Neuronal stem cell (in vitro differentiated cells): ENCODE measurements at regions not wholly inside any gene's neighbourhood (a gene's known extent, or its start where the extent isn't known, plus 50 kb on each side); places are given as distances from the start of the nearest gene placed in this dataset.
A peak's percentile ranks its signal among the peaks of the same experiment; 100 is the strongest.

Experiments
- DNase-seq: peaks from one replicate; pipeline ENCODE4 v3.0.0-alpha.2; 2013; ENCODE audit warnings: low spot score
- H2AFZ ChIP-seq: one replicate; pipeline ENCODE4 v1.6.1; 2013; ENCODE audit warnings: mild to moderate bottlenecking, low read length, inconsistent platforms
- H2AK5ac ChIP-seq: 2 replicates; pipeline ENCODE4 v1.6.1; 2013; ENCODE audit warnings: low read depth, mild to moderate bottlenecking, inconsistent platforms, low read length, moderate library complexity, mixed read lengths
- H2BK120ac ChIP-seq: 2 replicates; pipeline ENCODE4 v1.6.1; 2013; ENCODE audit warnings: low read depth, mild to moderate bottlenecking, inconsistent platforms, low read length, moderate library complexity, mixed read lengths
- H2BK12ac ChIP-seq: one replicate; pipeline ENCODE4 v1.6.1; 2013; ENCODE audit warnings: low read length, inconsistent platforms
- H2BK15ac ChIP-seq: 2 replicates; pipeline ENCODE4 v1.6.1; 2013; ENCODE audit warnings: mild to moderate bottlenecking, low read length, inconsistent platforms, mixed read lengths
- H2BK5ac ChIP-seq: one replicate; pipeline ENCODE4 v1.6.1; 2013; ENCODE audit warnings: inconsistent platforms, mild to moderate bottlenecking, low read length, moderate library complexity
- H3K14ac ChIP-seq: one replicate; pipeline ENCODE4 v1.6.1; 2013; ENCODE audit warnings: low read length, inconsistent platforms
- H3K18ac ChIP-seq: 2 replicates; pipeline ENCODE4 v1.6.1; 2013; ENCODE audit warnings: low read length, inconsistent platforms
- H3K23ac ChIP-seq: 2 replicates; pipeline ENCODE4 v1.6.1; 2013; ENCODE audit warnings: low read depth, mild to moderate bottlenecking, mixed read lengths, low read length, inconsistent platforms; ENCODE audit not compliant: poor library complexity
- H3K27ac ChIP-seq: replicated peaks from 3 replicates; pipeline ENCODE4 v1.5.1; 2013; ENCODE audit warnings: low read length, inconsistent platforms
- H3K27me3 ChIP-seq, 3 experiments: 2 replicates each; pipeline ENCODE4 v1.6.1; 2013; ENCODE audit warnings: low read length in 3 of 3, mild to moderate bottlenecking in 2 of 3, inconsistent platforms in 1 of 3, low read depth in 1 of 3, mixed read lengths in 1 of 3, moderate library complexity in 1 of 3; ENCODE audit not compliant: control insufficient read depth in 3 of 3, insufficient read depth in 3 of 3
- H3K36me3 ChIP-seq, 2 donors: replicated peaks in 1 of 2; 2 replicates each; pipeline ENCODE4 v1.6.1; 2013; ENCODE audit warnings: low read length in 2 of 2; ENCODE audit not compliant: control insufficient read depth in 2 of 2, insufficient read depth in 2 of 2
- H3K4ac ChIP-seq: 2 replicates; pipeline ENCODE4 v1.6.1; 2013; ENCODE audit warnings: inconsistent platforms, mild to moderate bottlenecking, low read length, moderate library complexity
- H3K4me1 ChIP-seq, 2 donors: 1 replicate in 1 of 2; 2 replicates in 1 of 2; pipeline ENCODE4 v1.6.1; 2013; ENCODE audit warnings: low read length in 2 of 2, low read depth in 1 of 2; ENCODE audit not compliant: control insufficient read depth in 2 of 2, insufficient read depth in 1 of 2
- H3K4me2 ChIP-seq: one replicate; pipeline ENCODE4 v1.6.1; 2013; ENCODE audit warnings: mild to moderate bottlenecking, low read length, inconsistent platforms; ENCODE audit not compliant: insufficient read depth, poor library complexity, severe bottlenecking
- H3K4me3 ChIP-seq, 2 donors: 2 replicates each; pipeline ENCODE4 v1.5.1; 2013; ENCODE audit warnings: low read length in 2 of 2, mild to moderate bottlenecking in 2 of 2, inconsistent platforms in 1 of 2, moderate library complexity in 1 of 2
- H3K79me1 ChIP-seq: one replicate; pipeline ENCODE4 v1.6.1; 2013; ENCODE audit warnings: low read depth, mild to moderate bottlenecking, inconsistent platforms, low read length, moderate library complexity
- H3K9ac ChIP-seq: one replicate; pipeline ENCODE4 v1.6.1; 2013; ENCODE audit warnings: mild to moderate bottlenecking, low read depth, low read length, inconsistent platforms; ENCODE audit not compliant: poor library complexity
- H3K9me3 ChIP-seq, 2 donors: replicated peaks in 1 of 2; 2 replicates each; pipeline versions ENCODE3 to v1.6.1; 2013; ENCODE audit warnings: low read length in 2 of 2, mild to moderate bottlenecking in 2 of 2, inconsistent platforms in 1 of 2, low read depth in 1 of 2, mixed read lengths in 1 of 2, moderate library complexity in 1 of 2; ENCODE audit not compliant: control insufficient read depth in 2 of 2, insufficient read depth in 1 of 2
- H4K8ac ChIP-seq: one replicate; pipeline ENCODE4 v1.6.1; 2013; ENCODE audit warnings: low read depth, mild to moderate bottlenecking, inconsistent platforms, low read length, moderate library complexity
- H4K91ac ChIP-seq: one replicate; pipeline ENCODE4 v1.6.1; 2013; ENCODE audit warnings: low read length, low read depth, mild to moderate bottlenecking, inconsistent platforms; ENCODE audit not compliant: poor library complexity
- WGBS, 2 donors: extraction: QIAGEN DNeasy Blood & Tissue Kit; methylation state at CpG; one replicate each; pipeline ENCODE4 v1.1.7; 2013; ENCODE audit warnings: missing lambda C conversion rate in 2 of 2, mixed read lengths in 1 of 2; ENCODE audit not compliant: insufficient read length in 2 of 2, insufficient replicate concordance in 1 of 2; ENCODE audit errors: extremely low coverage in 2 of 2; 5-methylcytosine and 5-hydroxymethylcytosine counted together

- H3K9ac ChIP-seq = no peak overlapping the region
- H4K8ac ChIP-seq = no peak overlapping the region
- H3K18ac ChIP-seq = no peak overlapping the region
- no peak overlapping the region for H3K23ac ChIP-seq
- H3K9me3 ChIP-seq = no peaks in the 10 kb centered on the region
- H2AK5ac ChIP-seq = no peak overlapping the region
- H2BK120ac ChIP-seq = no peak overlapping the region
- H3K14ac ChIP-seq = no peak overlapping the region
- no peak overlapping the region for H2BK12ac ChIP-seq
- H2BK15ac ChIP-seq = no peak overlapping the region
- no peak overlapping the region for H3K4me2 ChIP-seq
- H4K91ac ChIP-seq = no peak overlapping the region
- no peak overlapping the region for H3K27ac ChIP-seq
- H3K36me3 ChIP-seq = peaks cover 4 to 83% of the 10 kb centered on the region in 2 donors
- H3K4me3 ChIP-seq = no peak overlapping the region
- peaks cover 10 to 31% of the 10 kb centered on the region in 2 donors for H3K4me1 ChIP-seq
- no peak overlapping the region for H3K4ac ChIP-seq
- DNase-seq = peak; percentile 5
- no peaks in the 10 kb centered on the region for H3K79me1 ChIP-seq
- WGBS, 2 donors = no CpG with 5 or more reads among the region's 2 CpGs
- H2AFZ ChIP-seq = no peak overlapping the region
- no peak overlapping the region for H2BK5ac ChIP-seq
- no peaks in the 10 kb centered on the region for H3K27me3 ChIP-seq
These were observed 156.6 kb downstream of the SIPA1L2 start for GRCh38 chr1:232473324-232473723.

DNA sequence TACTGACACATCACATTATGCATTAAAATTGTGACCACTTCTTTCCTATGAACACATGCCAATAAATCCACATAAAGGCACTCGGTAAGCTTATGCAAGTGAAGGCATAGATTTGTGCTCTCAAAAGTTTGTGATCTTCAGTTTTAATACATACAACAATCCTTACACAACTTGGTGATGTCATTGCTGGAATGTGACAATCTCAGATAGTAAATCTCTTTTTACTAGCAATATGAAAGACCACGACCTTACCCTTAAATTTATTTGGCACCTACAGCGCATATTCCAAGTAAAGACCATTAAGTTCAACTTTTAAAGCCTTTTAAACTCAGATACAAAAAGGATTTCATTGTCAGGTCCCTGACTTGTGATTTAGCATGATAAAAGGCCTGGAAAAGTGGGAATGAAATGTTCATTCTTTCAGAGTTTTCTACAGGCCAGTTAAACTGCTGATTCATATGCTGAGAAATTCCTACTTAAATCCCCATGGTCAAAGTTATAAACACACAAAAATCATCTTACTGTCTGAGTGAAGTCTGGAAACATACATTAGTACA lies 157.4 kb downstream of the SIPA1L2 start:
- Histone ChIP-seq H2AFZ (no peak overlapping the region), H3K36me3 (peaks cover 6 to 83% of the 10 kb centered on the region in 2 donors), H3K4me1 (peaks cover 7 to 30% of the 10 kb centered on the region in 2 donors), H4K91ac (no peak overlapping the region), H2BK5ac (no peak overlapping the region), H3K23ac (no peak overlapping the region), H3K4ac (no peak overlapping the region), H2BK12ac (no peak overlapping the region), H3K4me2 (no peak overlapping the region), H3K79me1 (no peaks in the 10 kb centered on the region), H3K27me3 (no peaks in the 10 kb centered on the region), H3K27ac (no peak overlapping the region), H2BK120ac (no peak overlapping the region), H3K9ac (no peak overlapping the region), H3K4me3 (no peak overlapping the region), H3K9me3 (no peaks in the 10 kb centered on the region), H4K8ac (no peak overlapping the region), H3K14ac (no peak overlapping the region), H2AK5ac (no peak overlapping the region), H3K18ac (no peak overlapping the region), H2BK15ac (no peak overlapping the region)
- DNase-seq = no peak
- WGBS, 2 donors = no CpG with 5 or more reads among the region's 3 CpGs

- no peaks in the 10 kb centered on the region for H3K79me1 ChIP-seq
- no peak overlapping the region for H4K91ac ChIP-seq
- H2BK12ac ChIP-seq = no peak overlapping the region
- no peak overlapping the region for H3K9ac ChIP-seq
- no peaks in the 10 kb centered on the region for H3K9me3 ChIP-seq
- DNase-seq = no peak
- no peak overlapping the region for H3K4ac ChIP-seq
- no peak overlapping the region for H2AK5ac ChIP-seq
- no peak overlapping the region for H2BK15ac ChIP-seq
- H2AFZ ChIP-seq = no peak overlapping the region
- H3K27ac ChIP-seq = no peak overlapping the region
- H3K4me3 ChIP-seq = no peak overlapping the region
- H3K18ac ChIP-seq = no peak overlapping the region
- H4K8ac ChIP-seq = no peak overlapping the region
- H3K27me3 ChIP-seq = no peaks in the 10 kb centered on the region
- H3K4me2 ChIP-seq = no peak overlapping the region
- no CpG with 5 or more reads among the region's 5 CpGs for WGBS, 2 donors
- H3K4me1 ChIP-seq = peaks cover 4 to 28% of the 10 kb centered on the region in 2 donors
- H3K36me3 ChIP-seq = peaks cover 11 to 81% of the 10 kb centered on the region in 2 donors
- H3K14ac ChIP-seq = no peak overlapping the region
- no peak overlapping the region for H2BK5ac ChIP-seq
- no peak overlapping the region for H3K23ac ChIP-seq
- H2BK120ac ChIP-seq = no peak overlapping the region
These were observed 158.7 kb downstream of the SIPA1L2 start for GRCh38 chr1:232471250-232471649.

DNA sequence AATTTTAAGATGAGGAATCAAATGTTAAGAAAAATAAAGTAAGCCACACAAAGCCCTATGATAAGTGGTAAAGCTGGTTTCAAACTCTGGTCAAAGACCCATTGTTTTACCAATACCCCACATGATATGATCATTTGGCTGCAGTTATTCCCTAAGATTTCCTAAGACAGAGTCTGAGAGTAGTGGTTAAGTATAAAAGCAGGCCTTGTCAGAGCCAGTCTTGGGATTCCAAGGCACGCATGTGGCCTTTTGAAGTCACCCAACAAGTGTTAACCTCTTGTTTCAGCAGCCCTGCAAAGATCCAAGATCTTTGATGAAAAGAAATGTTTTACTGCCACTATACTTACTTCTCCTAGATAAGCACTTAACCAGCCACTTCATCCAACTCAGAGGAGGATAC lies 159.2 kb downstream of the SIPA1L2 start:
- Histone ChIP-seq H4K8ac (no peak overlapping the region), H3K18ac (no peak overlapping the region), H2AFZ (no peak overlapping the region), H3K14ac (no peak overlapping the region), H3K36me3 (peaks cover 13 to 81% of the 10 kb centered on the region in 2 donors), H3K4me1 (peaks cover 4 to 28% of the 10 kb centered on the region in 2 donors), H2BK12ac (no peak overlapping the region), H3K79me1 (no peaks in the 10 kb centered on the region), H3K9ac (no peak overlapping the region), H3K4me3 (no peak overlapping the region), H3K27me3 (no peaks in the 10 kb centered on the region), H3K4ac (no peak overlapping the region), H3K23ac (no peak overlapping the region), H3K4me2 (no peak overlapping the region), H3K27ac (no peak overlapping the region), H2BK15ac (no peak overlapping the region), H2AK5ac (no peak overlapping the region), H3K9me3 (no peaks in the 10 kb centered on the region), H2BK5ac (no peak overlapping the region), H4K91ac (no peak overlapping the region), H2BK120ac (no peak overlapping the region)
- DNase-seq = no peak
- WGBS, 2 donors = no CpG with 5 or more reads among the region's 1 CpG
